ENCODE measurements at regions not wholly inside any gene's neighbourhood (a gene's known extent, or its start where the extent isn't known, plus 50 kb on each side); places are given as distances from the start of the nearest gene placed in this dataset.

DNA sequence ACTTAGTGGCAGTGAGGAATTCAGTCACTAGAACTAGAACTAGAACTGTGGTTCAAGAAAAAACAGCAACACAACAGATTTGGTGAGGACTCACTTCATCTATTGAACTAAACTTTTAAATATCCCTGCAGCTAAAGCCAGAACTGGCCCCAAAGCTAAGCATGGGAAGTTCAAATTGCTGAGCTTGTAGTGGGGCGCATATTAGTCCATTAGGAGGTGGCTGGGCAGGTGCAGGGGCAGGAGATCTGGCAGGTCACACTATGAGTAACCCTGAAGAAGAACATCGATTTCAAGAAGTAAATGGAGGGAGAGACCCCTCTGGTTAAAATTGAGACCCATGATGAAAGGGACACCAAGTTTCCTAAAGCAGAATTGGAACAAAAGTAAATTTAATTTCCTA, 73.8 kb upstream of the UBAC2 start:
- intact Hi-C loops (cut with micrococcal nuclease), result loop anchor here (10.0 kb wide), 1 partner anchor 82 kb away; no protein-coding TSS in a partner anchor
- no peaks in the 10 kb centered on the region for H3K36me3 Mint-ChIP-seq (ENCODE audit: low read depth)
- no peak overlapping the region for H3K4me3 Mint-ChIP-seq
- H3K27me3 Mint-ChIP-seq, result peaks cover 2% of the 10 kb centered on the region
- H3K4me1 Mint-ChIP-seq, result peaks cover 22% of the 10 kb centered on the region
- no peaks in the 10 kb centered on the region for H3K9me3 Mint-ChIP-seq
- DNase-seq, result no peak
- no peak overlapping the region for H3K27ac Mint-ChIP-seq

DNA sequence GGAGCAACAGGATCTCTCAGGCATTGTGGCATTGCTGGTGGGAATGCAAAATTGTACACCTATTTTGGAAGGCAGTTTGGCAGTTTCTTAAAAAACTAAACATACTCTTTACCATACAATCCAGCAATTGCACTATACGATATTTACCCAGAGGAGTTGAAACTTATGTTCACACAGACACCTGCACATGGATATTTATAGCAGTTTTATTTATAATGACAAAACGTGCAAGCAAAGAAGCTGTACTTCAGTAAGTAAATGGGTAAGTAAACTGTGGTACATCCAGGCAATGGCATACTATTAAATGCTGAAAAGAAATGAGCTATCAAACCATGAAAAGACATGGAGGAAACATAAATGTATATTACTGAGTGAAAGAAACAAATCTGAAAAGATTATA, 71.6 kb upstream of the UBAC2 start:
- Mint-ChIP-seq H3K36me3 (ENCODE audit: low read depth) (no peaks in the 10 kb centered on the region), H3K27me3 (peaks cover 6% of the 10 kb centered on the region), H3K9me3 (no peaks in the 10 kb centered on the region), H3K4me3 (no peak overlapping the region), H3K27ac (no peak overlapping the region), H3K4me1 (peaks cover 13% of the 10 kb centered on the region)
- DNase-seq, result no peak
- intact Hi-C loops (cut with micrococcal nuclease), result loop anchor here (10.0 kb wide), 1 partner anchor 84 kb away; no protein-coding TSS in a partner anchor

GRCh38 chr13:99129951-99130350, 70.7 kb upstream of the UBAC2 start:
- H3K36me3 Mint-ChIP-seq (ENCODE audit: low read depth), result no peaks in the 10 kb centered on the region
- no peak for DNase-seq
- H3K4me1 Mint-ChIP-seq, result peaks cover 6% of the 10 kb centered on the region
- no peak overlapping the region for H3K27ac Mint-ChIP-seq
- H3K9me3 Mint-ChIP-seq, result no peaks in the 10 kb centered on the region
- peaks cover 6% of the 10 kb centered on the region for H3K27me3 Mint-ChIP-seq
- intact Hi-C loops (cut with micrococcal nuclease), result loop anchor here (10.0 kb wide), 1 partner anchor 85 kb away; no protein-coding TSS in a partner anchor
- no peak overlapping the region for H3K4me3 Mint-ChIP-seq

GRCh38 chr13:99131410-99131809, 69.2 kb upstream of the UBAC2 start:
- H3K27me3 Mint-ChIP-seq, result peaks cover 6% of the 10 kb centered on the region
- no peak overlapping the region for H3K27ac Mint-ChIP-seq
- H3K36me3 Mint-ChIP-seq (ENCODE audit: low read depth), result no peaks in the 10 kb centered on the region
- no peaks in the 10 kb centered on the region for H3K9me3 Mint-ChIP-seq
- H3K4me1 Mint-ChIP-seq, result no peaks in the 10 kb centered on the region
- intact Hi-C loops (cut with micrococcal nuclease), result no loop called here
- H3K4me3 Mint-ChIP-seq, result no peak overlapping the region
- no peak for DNase-seq

- Mint-ChIP-seq H3K4me3 (no peak overlapping the region), H3K4me1 (no peaks in the 10 kb centered on the region), H3K27ac (no peak overlapping the region), H3K36me3 (ENCODE audit: low read depth) (no peaks in the 10 kb centered on the region), H3K27me3 (peaks cover 9% of the 10 kb centered on the region), H3K9me3 (no peaks in the 10 kb centered on the region)
- intact Hi-C loops (cut with micrococcal nuclease), result no loop called here
- no peak for DNase-seq
Measured at GRCh38 chr13:99132295-99132835, 68.3 kb upstream of the UBAC2 start.

GRCh38 chr13:99133230-99133629, 67.4 kb upstream of the UBAC2 start:
- H3K4me3 Mint-ChIP-seq, result no peak overlapping the region
- no peaks in the 10 kb centered on the region for H3K36me3 Mint-ChIP-seq (ENCODE audit: low read depth)

GRCh38 chr13:99133848-99134247, 66.8 kb upstream of the UBAC2 start:
- H3K4me1 Mint-ChIP-seq, result no peaks in the 10 kb centered on the region

More at GRCh38 chr13:99133230-99133629, 67.4 kb upstream of the UBAC2 start:
- DNase-seq, result no peak
- Mint-ChIP-seq H3K27ac (no peak overlapping the region), H3K9me3 (no peaks in the 10 kb centered on the region), H3K4me1 (no peaks in the 10 kb centered on the region), H3K27me3 (peaks cover 10% of the 10 kb centered on the region)
- intact Hi-C loops (cut with micrococcal nuclease), result no loop called here

GRCh38 chr13:99135591-99135990, 65.1 kb upstream of the UBAC2 start:
- H3K36me3 Mint-ChIP-seq (ENCODE audit: low read depth), result no peaks in the 10 kb centered on the region
- no peak overlapping the region for H3K4me3 Mint-ChIP-seq
- H3K27ac Mint-ChIP-seq, result no peak overlapping the region
- peaks cover 18% of the 10 kb centered on the region for H3K27me3 Mint-ChIP-seq
- no peak for DNase-seq
- intact Hi-C loops (cut with micrococcal nuclease), result no loop called here
- no peaks in the 10 kb centered on the region for H3K4me1 Mint-ChIP-seq
- H3K9me3 Mint-ChIP-seq, result no peaks in the 10 kb centered on the region

More at GRCh38 chr13:99133848-99134247, 66.8 kb upstream of the UBAC2 start:
- DNase-seq, result no peak
- Mint-ChIP-seq H3K27me3 (peaks cover 9% of the 10 kb centered on the region), H3K9me3 (no peaks in the 10 kb centered on the region), H3K4me3 (no peak overlapping the region), H3K27ac (no peak overlapping the region), H3K36me3 (ENCODE audit: low read depth) (no peaks in the 10 kb centered on the region)
- intact Hi-C loops (cut with micrococcal nuclease), result no loop called here

GRCh38 chr13:99136427-99136954, 64.2 kb upstream of the UBAC2 start:
- peaks cover 21% of the 10 kb centered on the region for H3K27me3 Mint-ChIP-seq
- H3K36me3 Mint-ChIP-seq (ENCODE audit: low read depth), result no peaks in the 10 kb centered on the region
- no peaks in the 10 kb centered on the region for H3K4me1 Mint-ChIP-seq
- H3K4me3 Mint-ChIP-seq, result no peak overlapping the region
- H3K9me3 Mint-ChIP-seq, result no peaks in the 10 kb centered on the region
- intact Hi-C loops (cut with micrococcal nuclease), result no loop called here
- H3K27ac Mint-ChIP-seq, result no peak overlapping the region
- DNase-seq, result no peak

GRCh38 chr13:99140831-99141230, 59.8 kb upstream of the UBAC2 start:
- no peak for DNase-seq
- no peaks in the 10 kb centered on the region for H3K9me3 Mint-ChIP-seq
- peaks cover 4% of the 10 kb centered on the region for H3K4me1 Mint-ChIP-seq
- H3K27me3 Mint-ChIP-seq, result peaks cover 33% of the 10 kb centered on the region
- H3K36me3 Mint-ChIP-seq (ENCODE audit: low read depth), result no peaks in the 10 kb centered on the region
- no peak overlapping the region for H3K4me3 Mint-ChIP-seq
- no peak overlapping the region for H3K27ac Mint-ChIP-seq
- intact Hi-C loops (cut with micrococcal nuclease), result no loop called here

DNA sequence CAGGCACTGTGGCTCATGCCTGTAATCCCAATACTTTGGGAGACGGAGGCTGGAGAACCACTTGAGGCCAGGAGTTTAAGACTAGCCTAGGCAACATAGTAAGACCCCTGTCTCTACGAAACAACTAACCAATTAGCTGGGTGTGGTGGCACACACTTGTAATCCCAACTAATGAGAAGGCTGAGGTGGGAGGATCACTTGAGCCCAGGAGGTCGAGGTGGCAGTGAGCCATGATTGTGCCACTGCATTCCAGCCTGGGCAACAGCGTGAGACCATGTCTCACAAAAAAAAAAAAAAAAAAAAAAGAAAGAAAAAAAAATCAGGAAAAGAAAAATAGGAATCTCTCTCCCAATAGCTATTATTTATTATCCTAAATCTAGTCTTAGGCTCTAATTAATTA, 56.8 kb upstream of the UBAC2 start:
- intact Hi-C loops (cut with micrococcal nuclease), result no loop called here
- Mint-ChIP-seq H3K4me3 (no peak overlapping the region), H3K27ac (no peak overlapping the region), H3K9me3 (no peaks in the 10 kb centered on the region), H3K27me3 (peaks cover 28% of the 10 kb centered on the region), H3K36me3 (ENCODE audit: low read depth) (no peaks in the 10 kb centered on the region), H3K4me1 (peaks cover 4% of the 10 kb centered on the region)
- DNase-seq, result no peak

DNA sequence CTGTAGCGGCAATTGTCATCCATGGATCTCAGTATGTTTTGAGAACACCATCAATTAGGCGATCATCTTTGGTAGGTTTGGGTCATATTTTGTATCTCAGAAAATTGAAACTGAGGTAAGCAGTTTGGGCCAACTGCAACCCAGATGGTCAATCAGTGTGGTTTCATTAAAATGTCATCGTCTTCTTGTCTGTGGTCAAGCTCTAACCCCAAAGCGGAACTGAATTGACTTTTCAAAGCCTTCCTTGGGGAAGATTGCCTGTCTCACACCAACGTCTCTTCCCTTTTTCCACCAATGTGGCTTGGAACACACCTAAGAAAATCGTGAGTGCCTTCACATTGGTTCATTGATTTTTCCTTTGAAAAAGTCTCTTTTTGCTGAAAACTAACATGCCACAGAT, 56.3 kb upstream of the UBAC2 start:
- no peak overlapping the region for H3K4me3 Mint-ChIP-seq
- peaks cover 4% of the 10 kb centered on the region for H3K4me1 Mint-ChIP-seq
- H3K27ac Mint-ChIP-seq, result no peak overlapping the region
- no peak for DNase-seq
- peaks cover 28% of the 10 kb centered on the region for H3K27me3 Mint-ChIP-seq
- H3K36me3 Mint-ChIP-seq (ENCODE audit: low read depth), result no peaks in the 10 kb centered on the region
- no peaks in the 10 kb centered on the region for H3K9me3 Mint-ChIP-seq
- intact Hi-C loops (cut with micrococcal nuclease), result no loop called here

DNA sequence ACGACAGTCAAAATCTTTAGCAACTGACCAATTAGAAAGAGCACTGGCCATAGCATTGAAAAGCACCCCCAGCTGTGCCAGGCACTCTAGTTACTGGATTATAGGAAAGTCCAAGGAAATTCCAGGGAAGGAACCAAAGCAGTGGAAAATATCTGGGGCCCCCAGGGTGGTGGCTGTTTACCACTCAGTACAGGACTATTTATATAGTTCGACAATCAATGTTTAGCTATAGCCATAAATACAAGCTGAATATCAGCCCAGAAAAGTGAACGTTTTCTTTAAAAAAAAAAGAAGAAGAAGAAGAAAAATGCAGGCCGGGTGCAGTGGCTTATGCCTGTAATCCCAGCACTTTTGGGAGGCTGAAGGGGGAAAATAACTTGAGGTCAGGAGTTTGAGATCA, 55.2 kb upstream of the UBAC2 start:
- intact Hi-C loops (cut with micrococcal nuclease), result no loop called here
- Mint-ChIP-seq H3K36me3 (ENCODE audit: low read depth) (no peaks in the 10 kb centered on the region), H3K27me3 (peaks cover 20% of the 10 kb centered on the region)

DNA sequence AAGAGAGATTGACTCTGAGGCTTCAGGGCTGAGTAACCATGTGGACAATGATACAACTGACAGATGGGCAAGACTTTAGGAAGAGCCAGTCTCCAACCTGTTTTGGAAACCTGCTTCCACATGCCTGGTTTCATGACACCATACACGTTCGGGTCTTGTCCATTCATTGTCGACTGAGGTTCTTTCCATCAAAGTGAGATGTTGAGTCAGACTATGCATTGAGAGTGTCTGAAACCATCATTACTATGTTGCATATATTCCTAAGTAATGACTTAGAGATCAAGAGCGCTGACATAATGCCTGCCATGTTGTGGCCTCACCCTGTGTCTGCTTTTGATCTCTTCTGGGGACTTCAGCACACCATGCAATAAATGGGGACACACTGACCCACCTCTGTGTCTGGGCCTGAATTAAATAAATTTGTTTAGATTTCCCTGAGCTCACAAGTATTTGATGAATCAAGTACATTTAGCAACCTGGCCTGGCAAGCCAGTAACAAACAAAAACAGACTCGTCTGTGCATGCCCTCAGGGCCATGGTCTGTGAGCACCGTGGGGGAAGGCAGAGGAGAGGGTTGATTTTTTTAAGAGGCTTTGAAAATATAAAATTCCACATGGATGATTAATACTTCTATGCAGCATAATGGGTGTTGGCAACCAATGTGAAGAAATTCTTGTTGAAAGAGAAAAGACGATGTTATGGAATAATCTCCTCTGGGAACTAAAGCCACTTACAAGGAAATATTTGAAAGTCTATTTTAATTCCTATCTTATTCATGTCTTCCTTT, 49.9 kb upstream of the UBAC2 start:
- intact Hi-C loops (cut with micrococcal nuclease), result no loop called here
- no peak overlapping the region for H3K4me3 Mint-ChIP-seq
- H3K27me3 Mint-ChIP-seq, result no peaks in the 10 kb centered on the region
- H3K9me3 Mint-ChIP-seq, result peaks cover 12% of the 10 kb centered on the region
- H3K27ac Mint-ChIP-seq, result no peak overlapping the region
- DNase-seq, result no peak
- H3K36me3 Mint-ChIP-seq (ENCODE audit: low read depth), result no peaks in the 10 kb centered on the region
- peaks cover 9% of the 10 kb centered on the region for H3K4me1 Mint-ChIP-seq

More for the DNA sequence above, 55.2 kb upstream of the UBAC2 start:
- Mint-ChIP-seq H3K4me3 (no peak overlapping the region), H3K4me1 (peaks cover 6% of the 10 kb centered on the region), H3K27ac (no peak overlapping the region), H3K9me3 (peaks cover 4% of the 10 kb centered on the region)
- DNase-seq, result no peak
